ENCODE measurements at regions not wholly inside any gene's neighbourhood (a gene's known extent, or its start where the extent isn't known, plus 50 kb on each side); places are given as distances from the start of the nearest gene placed in this dataset.
A peak's percentile ranks its signal among the peaks of the same experiment; 100 is the strongest.

GRCh38 chr16:49003022-49003421 lies 278.6 kb downstream of the CBLN1 start:
- Histone ChIP-seq H3K27me3 (ENCODE audit: low read depth) (peaks cover 24% of the 10 kb centered on the region), H3K4me1 (no peaks in the 10 kb centered on the region), H3K36me3 (no peaks in the 10 kb centered on the region), H3K27ac (replicated peaks) (no peak overlapping the region), H3K4me3 (no peak overlapping the region), H3K9me3 (replicated peaks) (no peaks in the 10 kb centered on the region)
- no peak for TF ChIP-seq CTCF (IDR thresholded peaks at IDR 0.05; ENCODE audit: borderline replicate concordance)
- no peak for DNase-seq
- intact Hi-C loops (cut with micrococcal nuclease): no loop called here

GRCh38 chr16:49000594-49000993 lies 281.0 kb downstream of the CBLN1 start:
- Histone ChIP-seq H3K4me3 (no peak overlapping the region), H3K36me3 (no peaks in the 10 kb centered on the region), H3K27me3 (ENCODE audit: low read depth) (peaks cover 32% of the 10 kb centered on the region), H3K27ac (replicated peaks) (no peak overlapping the region), H3K9me3 (replicated peaks) (no peaks in the 10 kb centered on the region), H3K4me1 (no peaks in the 10 kb centered on the region)
- TF ChIP-seq CTCF (IDR thresholded peaks at IDR 0.05; ENCODE audit: borderline replicate concordance): peak; percentile 53
- DNase-seq: no peak
- intact Hi-C loops (cut with micrococcal nuclease): no loop called here

- H3K4me3 ChIP-seq: no peak overlapping the region
- no peaks in the 10 kb centered on the region for H3K9me3 ChIP-seq (replicated peaks)
- no peak for DNase-seq
- intact Hi-C loops (cut with micrococcal nuclease): no loop called here
- no peak for TF ChIP-seq CTCF (IDR thresholded peaks at IDR 0.05; ENCODE audit: borderline replicate concordance)
- H3K4me1 ChIP-seq: no peaks in the 10 kb centered on the region
- H3K36me3 ChIP-seq: no peaks in the 10 kb centered on the region
- H3K27me3 ChIP-seq (ENCODE audit: low read depth): peaks cover 33% of the 10 kb centered on the region
- H3K27ac ChIP-seq (replicated peaks): no peak overlapping the region
Observed at GRCh38 chr16:48999508-48999907, 282.1 kb downstream of the CBLN1 start.

GRCh38 chr16:48999044-48999443 lies 282.6 kb downstream of the CBLN1 start:
- intact Hi-C loops (cut with micrococcal nuclease): no loop called here
- Histone ChIP-seq H3K9me3 (replicated peaks) (no peaks in the 10 kb centered on the region), H3K27ac (replicated peaks) (no peak overlapping the region), H3K36me3 (no peaks in the 10 kb centered on the region), H3K4me3 (no peak overlapping the region), H3K4me1 (no peaks in the 10 kb centered on the region), H3K27me3 (ENCODE audit: low read depth) (peaks cover 32% of the 10 kb centered on the region)
- no peak for TF ChIP-seq CTCF (IDR thresholded peaks at IDR 0.05; ENCODE audit: borderline replicate concordance)
- no peak for DNase-seq

GRCh38 chr16:48997946-48998345 lies 283.7 kb downstream of the CBLN1 start:
- H3K9me3 ChIP-seq (replicated peaks): no peaks in the 10 kb centered on the region
- no peaks in the 10 kb centered on the region for H3K4me1 ChIP-seq
- DNase-seq: no peak
- intact Hi-C loops (cut with micrococcal nuclease): no loop called here
- no peak for TF ChIP-seq CTCF (IDR thresholded peaks at IDR 0.05; ENCODE audit: borderline replicate concordance)
- no peaks in the 10 kb centered on the region for H3K36me3 ChIP-seq
- H3K27ac ChIP-seq (replicated peaks): no peak overlapping the region
- peaks cover 22% of the 10 kb centered on the region for H3K27me3 ChIP-seq (ENCODE audit: low read depth)
- no peak overlapping the region for H3K4me3 ChIP-seq

Data from left ventricle myocardium inferior (tissue), 1 donor.